ENCODE measurements at regions not wholly inside any gene's neighbourhood (a gene's known extent, or its start where the extent isn't known, plus 50 kb on each side); places are given as distances from the start of the nearest gene placed in this dataset.

DNA sequence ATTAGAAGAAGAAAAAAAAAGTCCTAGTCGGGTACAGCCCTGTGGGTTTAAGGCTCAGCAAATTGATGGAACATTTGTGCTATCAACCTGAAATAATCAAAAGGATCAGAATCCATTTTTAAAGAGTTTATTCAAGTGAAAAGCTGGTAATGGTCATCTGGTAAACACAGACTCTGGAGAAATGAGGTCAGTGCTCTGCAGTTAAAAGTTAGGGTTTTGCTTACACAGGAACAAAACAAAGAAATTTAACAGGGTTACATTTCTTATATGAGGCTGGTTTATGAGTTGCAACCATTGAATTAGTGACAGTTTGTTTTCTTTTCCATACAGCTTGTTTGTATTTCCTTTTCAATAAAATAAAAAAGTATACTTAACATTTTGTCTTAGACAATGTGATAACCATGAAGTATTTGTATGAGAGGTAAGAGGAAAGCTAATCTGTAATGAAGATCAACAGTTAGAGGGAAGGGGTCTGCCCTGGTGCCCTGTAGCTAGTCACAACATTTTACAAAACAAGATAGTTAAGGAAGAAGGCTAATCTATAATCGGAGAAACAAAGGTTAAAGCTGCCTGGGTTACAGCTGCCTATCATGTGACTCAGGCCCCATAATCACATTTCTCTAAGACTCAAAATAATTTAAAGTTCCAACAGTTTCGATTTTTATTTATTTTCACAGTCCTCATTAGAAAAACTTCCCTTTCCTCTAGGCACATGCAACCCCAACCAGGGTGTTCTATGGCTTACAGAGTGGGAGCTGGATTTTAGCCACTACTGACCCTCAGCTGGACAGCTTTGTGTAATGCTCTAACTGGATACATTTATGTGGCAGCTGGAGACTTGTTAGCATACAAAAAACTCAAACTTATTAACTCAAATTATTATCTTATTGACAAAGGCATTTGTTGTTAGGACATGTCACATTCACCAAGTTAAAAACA, 98.1 kb upstream of the ACP3 start:
- no peak overlapping the region for H3K4me3 ChIP-seq (replicated peaks; ENCODE audit: low read depth, low read length)
- TF ChIP-seq, protein P1, sequence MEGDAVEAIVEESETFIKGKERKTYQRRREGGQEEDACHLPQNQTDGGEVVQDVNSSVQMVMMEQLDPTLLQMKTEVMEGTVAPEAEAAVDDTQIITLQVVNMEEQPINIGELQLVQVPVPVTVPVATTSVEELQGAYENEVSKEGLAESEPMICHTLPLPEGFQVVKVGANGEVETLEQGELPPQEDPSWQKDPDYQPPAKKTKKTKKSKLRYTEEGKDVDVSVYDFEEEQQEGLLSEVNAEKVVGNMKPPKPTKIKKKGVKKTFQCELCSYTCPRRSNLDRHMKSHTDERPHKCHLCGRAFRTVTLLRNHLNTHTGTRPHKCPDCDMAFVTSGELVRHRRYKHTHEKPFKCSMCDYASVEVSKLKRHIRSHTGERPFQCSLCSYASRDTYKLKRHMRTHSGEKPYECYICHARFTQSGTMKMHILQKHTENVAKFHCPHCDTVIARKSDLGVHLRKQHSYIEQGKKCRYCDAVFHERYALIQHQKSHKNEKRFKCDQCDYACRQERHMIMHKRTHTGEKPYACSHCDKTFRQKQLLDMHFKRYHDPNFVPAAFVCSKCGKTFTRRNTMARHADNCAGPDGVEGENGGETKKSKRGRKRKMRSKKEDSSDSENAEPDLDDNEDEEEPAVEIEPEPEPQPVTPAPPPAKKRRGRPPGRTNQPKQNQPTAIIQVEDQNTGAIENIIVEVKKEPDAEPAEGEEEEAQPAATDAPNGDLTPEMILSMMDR (IDR thresholded peaks at IDR 0.05; ENCODE audit: low read length, missing control alignments) = no peak
- no peak for DNase-seq (ENCODE audit: low read depth)

DNA sequence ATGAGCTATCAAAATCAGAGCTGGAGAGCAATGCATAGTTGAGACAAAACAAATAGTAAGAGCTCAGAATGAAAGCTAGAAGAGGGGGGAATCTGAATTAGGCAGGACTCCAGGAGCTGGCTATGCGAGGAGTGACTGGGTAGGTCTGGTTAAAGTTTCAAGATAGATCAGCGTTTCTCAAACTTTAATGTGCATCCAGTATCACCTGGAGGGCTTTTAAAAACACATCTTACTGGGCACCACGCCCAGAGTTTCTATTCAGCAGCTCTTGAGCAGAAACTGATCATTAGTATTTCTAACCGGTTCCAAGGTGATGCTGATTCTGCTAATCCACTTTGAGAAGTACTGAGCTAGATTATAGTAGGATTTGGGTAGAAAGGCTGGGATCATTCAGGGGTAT, 96.2 kb upstream of the ACP3 start:
- TF ChIP-seq, protein P1 (IDR thresholded peaks at IDR 0.05; ENCODE audit: low read length, missing control alignments) = no peak
- no peak overlapping the region for H3K4me3 ChIP-seq (replicated peaks; ENCODE audit: low read depth, low read length)
- no peak for DNase-seq (ENCODE audit: low read depth)

DNA sequence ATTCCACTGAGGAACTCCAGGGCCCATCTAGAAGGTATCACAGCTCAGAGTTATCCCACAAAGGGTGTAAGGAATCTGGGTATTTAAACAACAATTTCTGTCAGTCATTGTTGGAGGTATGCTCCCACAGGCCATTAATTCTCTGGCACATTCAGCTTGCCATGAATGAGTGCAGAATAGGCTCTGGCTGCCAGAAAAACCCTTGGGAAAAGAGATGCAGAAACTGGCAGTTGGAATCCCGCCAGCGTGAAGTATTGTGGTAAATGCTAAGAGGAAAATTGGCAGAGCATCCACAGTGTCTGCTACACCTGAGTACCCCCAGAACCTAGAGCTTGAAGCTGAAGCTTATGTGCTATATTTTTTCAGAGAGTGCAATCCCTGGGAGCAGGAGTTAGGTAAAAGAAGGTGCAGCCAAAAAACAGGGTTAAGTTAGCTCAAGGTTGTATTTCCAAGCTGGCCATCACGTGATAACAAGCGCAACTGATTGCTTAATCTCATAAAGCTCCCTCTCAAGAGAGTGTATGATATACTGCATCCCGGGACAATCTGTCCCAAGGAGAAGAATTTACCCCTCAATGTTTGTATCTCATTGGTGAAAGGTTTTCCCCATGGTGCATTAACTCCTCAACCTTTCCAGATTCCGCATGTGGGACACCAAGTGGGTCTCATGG, 94.2 kb upstream of the ACP3 start:
- TF ChIP-seq, protein P1 (IDR thresholded peaks at IDR 0.05; ENCODE audit: low read length, missing control alignments) = no peak
- DNase-seq (ENCODE audit: low read depth) = no peak
- no peak overlapping the region for H3K4me3 ChIP-seq (replicated peaks; ENCODE audit: low read depth, low read length)

DNA sequence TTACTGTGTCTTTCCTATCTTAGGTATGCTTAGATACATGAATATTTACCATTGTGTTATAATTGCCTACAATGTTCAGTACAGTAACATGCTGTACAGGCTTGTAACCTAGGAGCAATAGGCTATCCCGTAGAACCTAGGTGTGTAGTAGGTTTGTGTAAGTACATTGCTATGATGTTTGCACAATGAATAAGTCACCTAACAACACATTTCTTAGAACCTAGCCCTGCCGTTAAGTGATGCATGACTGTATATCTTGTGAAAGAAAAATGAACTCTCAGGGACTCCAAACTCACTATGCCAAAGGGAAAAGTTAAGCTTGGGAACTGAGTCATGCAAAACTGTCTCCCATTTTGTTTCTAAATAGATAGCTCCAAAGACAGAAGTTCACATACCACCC, 91.5 kb upstream of the ACP3 start:
- no peak overlapping the region for H3K4me3 ChIP-seq (replicated peaks; ENCODE audit: low read depth, low read length)
- no peak for DNase-seq (ENCODE audit: low read depth)
- TF ChIP-seq, protein P1 (IDR thresholded peaks at IDR 0.05; ENCODE audit: low read length, missing control alignments) = no peak

DNA sequence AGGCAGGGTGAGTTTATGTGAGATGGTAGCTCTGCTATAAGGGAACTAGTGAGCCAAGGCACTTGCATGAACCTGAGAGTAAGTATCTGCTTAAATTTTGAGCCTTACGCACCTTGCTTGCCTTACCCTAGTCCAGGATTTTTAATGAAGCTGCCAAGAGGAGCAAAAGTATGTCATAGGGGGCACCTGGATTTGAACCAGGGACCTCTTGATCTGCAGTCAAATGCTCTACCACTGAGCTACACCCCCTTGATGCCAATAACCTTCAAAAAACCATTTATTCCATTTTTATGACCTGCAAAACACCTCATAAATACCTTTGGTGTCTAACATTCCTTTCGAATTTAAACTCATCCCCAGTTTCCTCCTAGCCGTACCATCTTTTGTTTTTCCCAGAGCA, 88.3 kb upstream of the ACP3 start:
- DNase-seq (ENCODE audit: low read depth) = no peak

DNA sequence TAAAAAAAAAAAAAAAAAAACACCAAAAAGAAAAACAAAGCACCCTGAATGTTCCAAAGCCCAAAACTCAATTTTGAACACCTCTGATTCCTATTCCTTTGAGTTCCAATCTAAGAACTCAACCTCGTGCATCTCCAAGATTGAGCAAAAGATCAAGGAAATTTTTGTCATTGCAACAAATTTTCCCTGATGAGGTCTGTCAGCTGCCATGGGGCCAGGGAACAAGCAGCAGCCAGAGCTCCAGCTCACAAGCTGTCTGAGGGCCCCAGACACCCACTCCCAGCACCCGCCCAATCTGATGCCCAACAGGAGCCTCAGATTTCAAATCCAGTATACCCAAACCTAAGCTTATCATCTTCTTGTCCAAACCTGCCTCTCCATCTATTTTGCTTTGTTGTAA, 87.6 kb upstream of the ACP3 start:
- TF ChIP-seq, protein P1 (IDR thresholded peaks at IDR 0.05; ENCODE audit: low read length, missing control alignments) = no peak
- no peak for DNase-seq (ENCODE audit: low read depth)
- no peak overlapping the region for H3K4me3 ChIP-seq (replicated peaks; ENCODE audit: low read depth, low read length)

More for the DNA sequence above, 88.3 kb upstream of the ACP3 start:
- TF ChIP-seq, protein P1 (IDR thresholded peaks at IDR 0.05; ENCODE audit: low read length, missing control alignments) = no peak
- H3K4me3 ChIP-seq (replicated peaks; ENCODE audit: low read depth, low read length) = no peak overlapping the region
